B cell (primary cell): ENCODE measurements at regions not wholly inside any gene's neighbourhood (a gene's known extent, or its start where the extent isn't known, plus 50 kb on each side); places are given as distances from the start of the nearest gene placed in this dataset.

ENCODE experiments used
- EZH2 ChIP-seq: IDR thresholded peaks from 2 replicates; pipeline ENCODE4 v1.6.1; 2012; ENCODE audit warnings: borderline replicate concordance, low read depth, mild to moderate bottlenecking, moderate library complexity, low read length; ENCODE audit not compliant: insufficient read depth, poor library complexity, severe bottlenecking
- TF ChIP-seq, protein P1 (sequence below): fragments of 200-600 bp; IDR thresholded peaks from one replicate; pipeline ENCODE4 v1.8.0; 2022; ENCODE audit warnings: antibody characterized with exemption, mild to moderate bottlenecking

DNA sequence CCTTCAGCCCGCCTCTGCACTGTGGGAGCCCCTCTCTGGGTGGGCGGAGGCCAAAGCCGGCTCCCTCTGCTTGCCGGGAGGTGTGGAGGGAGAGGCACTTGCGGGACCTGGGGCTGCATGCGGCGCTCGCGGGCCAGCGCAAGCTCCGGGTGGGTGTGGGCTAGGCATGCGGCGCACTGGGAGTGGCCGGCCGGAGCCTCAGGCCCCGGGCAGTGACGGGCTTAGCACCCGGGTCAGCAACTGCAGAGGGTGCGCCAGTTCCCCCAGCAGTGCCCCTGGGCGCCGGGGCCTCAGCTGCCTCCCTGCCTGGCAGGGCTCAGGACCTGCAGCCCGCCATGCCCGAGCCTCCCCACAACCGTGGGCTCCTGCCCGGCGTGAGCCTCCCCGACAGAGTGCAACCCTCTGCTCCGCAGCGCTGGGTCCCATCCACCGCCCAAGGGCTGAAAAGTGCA is 98.9 kb upstream of the POU1F1 start:
- TF ChIP-seq, protein P1, sequence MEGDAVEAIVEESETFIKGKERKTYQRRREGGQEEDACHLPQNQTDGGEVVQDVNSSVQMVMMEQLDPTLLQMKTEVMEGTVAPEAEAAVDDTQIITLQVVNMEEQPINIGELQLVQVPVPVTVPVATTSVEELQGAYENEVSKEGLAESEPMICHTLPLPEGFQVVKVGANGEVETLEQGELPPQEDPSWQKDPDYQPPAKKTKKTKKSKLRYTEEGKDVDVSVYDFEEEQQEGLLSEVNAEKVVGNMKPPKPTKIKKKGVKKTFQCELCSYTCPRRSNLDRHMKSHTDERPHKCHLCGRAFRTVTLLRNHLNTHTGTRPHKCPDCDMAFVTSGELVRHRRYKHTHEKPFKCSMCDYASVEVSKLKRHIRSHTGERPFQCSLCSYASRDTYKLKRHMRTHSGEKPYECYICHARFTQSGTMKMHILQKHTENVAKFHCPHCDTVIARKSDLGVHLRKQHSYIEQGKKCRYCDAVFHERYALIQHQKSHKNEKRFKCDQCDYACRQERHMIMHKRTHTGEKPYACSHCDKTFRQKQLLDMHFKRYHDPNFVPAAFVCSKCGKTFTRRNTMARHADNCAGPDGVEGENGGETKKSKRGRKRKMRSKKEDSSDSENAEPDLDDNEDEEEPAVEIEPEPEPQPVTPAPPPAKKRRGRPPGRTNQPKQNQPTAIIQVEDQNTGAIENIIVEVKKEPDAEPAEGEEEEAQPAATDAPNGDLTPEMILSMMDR: no peak
- no peak for TF ChIP-seq EZH2
